Activated T-cell treated with anti-CD3 and anti-CD28 coated beads, Interleukin-2, amount 50 U/mL, for 4 hours (primary cell): ENCODE measurements at regions not wholly inside any gene's neighbourhood (a gene's known extent, or its start where the extent isn't known, plus 50 kb on each side); places are given as distances from the start of the nearest gene placed in this dataset.

Experiments used
- ATAC-seq, 2 donors: fragments of 200-7000 bp; cut with Tn5 transposase; one replicate each; pipeline ENCODE4 v1.10.0; 2021
- DNase-seq: peaks from one replicate; pipeline ENCODE4 v3.0.0-alpha.2; 2020
- H3K27me3 Mint-ChIP-seq: one replicate; pipeline ENCODE4 v1.8.0; 2021; ENCODE audit warnings: low read depth, mixed read lengths
- H3K36me3 Mint-ChIP-seq: one replicate; pipeline ENCODE4 v1.8.0; 2022; ENCODE audit warnings: mixed read lengths; ENCODE audit not compliant: insufficient read depth
- H3K4me1 Mint-ChIP-seq: one replicate; pipeline ENCODE4 v1.8.0; 2021; ENCODE audit warnings: low read depth, mixed read lengths
- H3K4me3 Mint-ChIP-seq: one replicate; pipeline ENCODE4 v1.8.0; 2021; ENCODE audit warnings: mild to moderate bottlenecking, moderate library complexity, mixed read lengths
- H3K9me3 Mint-ChIP-seq: one replicate; pipeline ENCODE4 v1.8.0; 2021; ENCODE audit warnings: mixed read lengths

DNA sequence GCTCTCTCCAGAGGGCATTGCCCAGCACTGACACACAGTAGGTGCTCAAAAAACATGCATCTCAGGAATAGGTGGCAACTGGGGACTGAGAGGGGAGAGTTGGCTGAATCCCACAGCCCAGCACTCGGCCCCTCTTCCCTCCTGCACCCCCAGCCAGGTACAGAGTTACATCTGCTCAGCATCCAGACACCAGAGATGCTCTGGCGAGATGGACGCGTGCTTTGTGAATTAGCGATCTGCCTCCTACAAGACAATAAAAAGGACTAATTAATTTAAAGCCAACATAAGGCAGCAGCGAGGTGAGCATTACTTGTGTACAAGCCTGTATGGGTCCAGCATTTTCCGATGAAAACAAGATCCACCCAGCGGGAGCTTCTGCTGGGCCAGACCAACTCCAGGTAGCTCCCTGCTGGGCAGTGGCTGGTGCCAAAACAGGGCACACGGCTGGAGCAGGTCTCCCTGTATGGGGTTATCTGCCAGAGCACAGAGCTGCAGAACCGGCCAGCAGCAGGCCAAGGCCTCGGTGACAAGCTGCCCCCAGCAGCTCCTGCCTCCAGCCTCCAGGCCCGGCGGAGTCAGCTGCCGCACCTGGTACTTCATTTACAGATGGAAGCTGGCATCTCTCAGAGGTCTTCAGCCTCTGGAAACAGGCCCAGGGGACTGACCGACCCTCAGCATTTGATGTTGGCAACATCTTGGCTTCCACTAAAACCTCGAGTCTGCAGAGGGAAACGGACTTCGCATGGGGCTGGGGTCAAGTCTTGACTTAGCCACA, 219.7 kb upstream of the SDK2 start:
- no peak overlapping the region for H3K4me3 Mint-ChIP-seq
- H3K4me1 Mint-ChIP-seq, result no peaks in the 10 kb centered on the region
- no peaks in the 10 kb centered on the region for H3K27me3 Mint-ChIP-seq
- H3K9me3 Mint-ChIP-seq, result no peaks in the 10 kb centered on the region
- no peak for ATAC-seq
- no peak for DNase-seq
- H3K36me3 Mint-ChIP-seq, result no peaks in the 10 kb centered on the region

DNA sequence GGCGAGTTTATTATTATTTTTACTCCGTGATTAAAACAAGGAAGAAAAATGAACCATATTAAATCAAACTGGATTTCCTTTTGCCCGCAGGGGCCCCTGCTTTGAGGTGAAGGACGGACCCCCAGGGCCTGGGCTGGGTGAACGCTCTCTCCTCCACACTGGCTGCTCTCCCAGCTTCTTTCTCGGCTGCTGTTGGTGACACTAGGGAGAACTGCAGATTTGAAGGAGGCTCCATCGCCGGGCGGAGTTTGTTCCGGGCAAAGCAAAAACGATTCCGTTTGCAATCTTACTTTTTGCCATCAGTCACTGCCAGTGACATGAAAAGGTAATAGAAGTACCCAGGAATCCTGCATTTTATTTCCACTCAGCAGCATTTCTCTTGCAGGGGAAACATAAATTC, 221.6 kb upstream of the SDK2 start:
- ATAC-seq, result no peak
- Mint-ChIP-seq H3K4me3 (no peak overlapping the region), H3K9me3 (no peaks in the 10 kb centered on the region), H3K36me3 (no peaks in the 10 kb centered on the region), H3K4me1 (no peaks in the 10 kb centered on the region), H3K27me3 (no peaks in the 10 kb centered on the region)
- no peak for DNase-seq

- Mint-ChIP-seq H3K4me1 (no peaks in the 10 kb centered on the region), H3K4me3 (no peak overlapping the region), H3K9me3 (no peaks in the 10 kb centered on the region), H3K27me3 (peaks cover 2% of the 10 kb centered on the region), H3K36me3 (no peaks in the 10 kb centered on the region)
- ATAC-seq (no peak), DNase-seq (no peak)
Observed at GRCh38 chr17:73867056-73867455, 222.8 kb upstream of the SDK2 start.

DNA sequence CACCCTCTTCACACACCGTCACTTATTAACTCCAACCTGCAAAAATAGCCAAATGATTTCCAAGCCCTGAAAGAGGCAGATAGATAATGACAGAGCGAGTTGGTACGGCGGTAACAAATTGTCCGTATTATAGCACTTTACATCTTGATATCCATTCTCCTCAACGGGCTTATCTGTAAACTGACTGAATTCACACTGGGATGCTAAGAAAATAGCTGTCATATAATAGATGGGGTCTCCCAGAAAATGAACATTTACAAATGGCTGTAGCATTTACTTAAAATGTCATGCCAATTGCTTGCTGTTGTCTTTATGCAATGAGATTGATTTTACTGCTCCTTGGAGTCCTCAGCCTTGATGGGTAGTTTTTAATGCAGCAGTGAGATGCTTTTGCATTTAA, 225.8 kb upstream of the SDK2 start:
- Mint-ChIP-seq H3K36me3 (no peaks in the 10 kb centered on the region), H3K9me3 (no peaks in the 10 kb centered on the region)

DNA sequence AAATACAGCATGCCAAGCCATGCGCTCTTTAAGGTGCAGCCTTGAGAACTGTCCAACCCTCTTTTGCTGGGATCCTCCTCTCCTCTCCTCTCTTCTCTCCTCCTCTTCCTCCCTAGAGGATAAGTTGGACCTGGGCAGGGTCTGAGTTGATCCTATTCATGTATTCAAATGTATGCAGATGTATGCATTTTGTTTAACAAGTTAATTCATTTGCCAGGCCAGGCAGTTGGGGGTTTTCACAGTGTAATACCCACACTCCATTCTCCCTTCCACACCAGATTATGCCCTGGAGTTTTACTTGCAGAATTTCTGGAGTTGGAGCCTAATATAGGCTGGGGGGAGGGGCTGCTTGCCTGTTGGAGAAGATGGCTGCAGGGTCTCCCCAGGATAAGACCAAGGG, 226.2 kb upstream of the SDK2 start:
- Mint-ChIP-seq H3K27me3 (peaks cover 2% of the 10 kb centered on the region), H3K9me3 (no peaks in the 10 kb centered on the region), H3K4me3 (no peak overlapping the region), H3K4me1 (no peaks in the 10 kb centered on the region), H3K36me3 (no peaks in the 10 kb centered on the region)
- no peak for ATAC-seq
- DNase-seq, result no peak

More for the DNA sequence above, 225.8 kb upstream of the SDK2 start:
- Mint-ChIP-seq H3K4me3 (no peak overlapping the region), H3K4me1 (no peaks in the 10 kb centered on the region), H3K27me3 (peaks cover 2% of the 10 kb centered on the region)
- DNase-seq, result no peak
- no peak for ATAC-seq

- ATAC-seq, result no peak
- no peaks in the 10 kb centered on the region for H3K36me3 Mint-ChIP-seq
- H3K9me3 Mint-ChIP-seq, result no peaks in the 10 kb centered on the region
Observed at GRCh38 chr17:73872816-73873215, 228.6 kb upstream of the SDK2 start.

GRCh38 chr17:73874008-73874720, 229.9 kb upstream of the SDK2 start:
- DNase-seq (no peak), ATAC-seq (no peak)
- Mint-ChIP-seq H3K9me3 (no peaks in the 10 kb centered on the region), H3K27me3 (peaks cover 2% of the 10 kb centered on the region), H3K36me3 (no peaks in the 10 kb centered on the region), H3K4me1 (no peaks in the 10 kb centered on the region), H3K4me3 (no peak overlapping the region)

More at GRCh38 chr17:73872816-73873215, 228.6 kb upstream of the SDK2 start:
- DNase-seq, result no peak
- Mint-ChIP-seq H3K4me1 (no peaks in the 10 kb centered on the region), H3K4me3 (no peak overlapping the region), H3K27me3 (peaks cover 2% of the 10 kb centered on the region)

DNA sequence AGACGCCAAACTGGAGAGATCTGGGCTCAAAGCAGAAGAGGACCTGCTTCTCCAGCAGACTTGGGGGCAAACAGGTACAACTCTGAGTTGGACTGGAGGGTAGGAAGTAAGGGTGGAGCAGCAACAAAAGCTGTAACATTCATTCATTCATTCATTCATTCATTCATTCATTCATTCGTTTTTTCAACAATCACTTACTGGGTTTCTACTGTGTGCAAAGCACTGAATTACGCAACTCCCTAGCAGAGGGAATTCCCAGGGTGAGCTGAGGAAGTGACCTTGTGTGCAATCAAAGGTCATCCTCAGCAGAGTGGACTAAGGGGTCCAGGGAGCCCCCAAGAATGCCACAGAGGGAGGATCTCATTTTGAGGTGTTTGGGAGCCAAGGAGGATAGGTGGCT, 231.1 kb upstream of the SDK2 start:
- no peak overlapping the region for H3K4me3 Mint-ChIP-seq
- no peak for ATAC-seq
- H3K9me3 Mint-ChIP-seq, result no peaks in the 10 kb centered on the region
- H3K36me3 Mint-ChIP-seq, result no peaks in the 10 kb centered on the region
- no peak for DNase-seq
- H3K27me3 Mint-ChIP-seq, result peaks cover 2% of the 10 kb centered on the region
- no peaks in the 10 kb centered on the region for H3K4me1 Mint-ChIP-seq

- ATAC-seq (no peak), DNase-seq (no peak)
- Mint-ChIP-seq H3K27me3 (no peaks in the 10 kb centered on the region), H3K4me1 (no peaks in the 10 kb centered on the region), H3K9me3 (no peaks in the 10 kb centered on the region), H3K4me3 (no peak overlapping the region), H3K36me3 (no peaks in the 10 kb centered on the region)
Observed at GRCh38 chr17:73877962-73878361, 233.7 kb upstream of the SDK2 start.

- no peaks in the 10 kb centered on the region for H3K36me3 Mint-ChIP-seq
- H3K9me3 Mint-ChIP-seq, result no peaks in the 10 kb centered on the region
- DNase-seq, result no peak
- H3K27me3 Mint-ChIP-seq, result no peaks in the 10 kb centered on the region
- ATAC-seq, result no peak
- no peak overlapping the region for H3K4me3 Mint-ChIP-seq
- no peaks in the 10 kb centered on the region for H3K4me1 Mint-ChIP-seq
Observed at GRCh38 chr17:73878923-73879322, 234.7 kb upstream of the SDK2 start.

- no peaks in the 10 kb centered on the region for H3K4me1 Mint-ChIP-seq
- ATAC-seq, result no peak
Observed at GRCh38 chr17:73879987-73880386, 235.7 kb upstream of the SDK2 start.

DNA sequence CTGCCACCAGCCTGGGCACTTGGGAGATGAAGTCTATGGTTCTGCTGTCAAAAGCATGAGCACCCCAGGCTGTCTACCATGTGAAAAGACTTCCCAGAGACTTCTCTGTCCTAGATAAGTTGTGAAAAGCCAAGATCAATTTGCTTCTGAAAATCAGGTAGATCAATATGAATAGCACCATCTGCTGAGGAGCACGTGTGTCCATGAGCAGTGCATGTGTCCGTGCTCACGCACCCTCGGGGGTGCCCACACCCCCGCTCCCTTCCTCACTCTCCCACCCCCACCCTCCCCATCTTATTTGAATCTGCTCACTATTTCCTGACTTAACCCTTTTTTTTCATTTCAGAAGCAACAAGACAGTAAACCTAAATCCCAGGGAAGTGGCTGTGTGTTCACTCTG, 238.3 kb upstream of the SDK2 start:
- Mint-ChIP-seq H3K27me3 (peaks cover 2% of the 10 kb centered on the region), H3K36me3 (no peaks in the 10 kb centered on the region), H3K4me3 (no peak overlapping the region), H3K4me1 (no peaks in the 10 kb centered on the region), H3K9me3 (no peaks in the 10 kb centered on the region)
- DNase-seq (no peak), ATAC-seq (no peak)

More at GRCh38 chr17:73879987-73880386, 235.7 kb upstream of the SDK2 start:
- no peak for DNase-seq
- H3K9me3 Mint-ChIP-seq, result no peaks in the 10 kb centered on the region
- H3K4me3 Mint-ChIP-seq, result no peak overlapping the region
- H3K27me3 Mint-ChIP-seq, result peaks cover 2% of the 10 kb centered on the region
- no peaks in the 10 kb centered on the region for H3K36me3 Mint-ChIP-seq

- no peaks in the 10 kb centered on the region for H3K36me3 Mint-ChIP-seq
- H3K9me3 Mint-ChIP-seq, result no peaks in the 10 kb centered on the region
- DNase-seq, result no peak
- H3K27me3 Mint-ChIP-seq, result peaks cover 2% of the 10 kb centered on the region
- ATAC-seq, result no peak
- H3K4me1 Mint-ChIP-seq, result no peaks in the 10 kb centered on the region
- no peak overlapping the region for H3K4me3 Mint-ChIP-seq
Observed at GRCh38 chr17:73883175-73883574, 238.9 kb upstream of the SDK2 start.

DNA sequence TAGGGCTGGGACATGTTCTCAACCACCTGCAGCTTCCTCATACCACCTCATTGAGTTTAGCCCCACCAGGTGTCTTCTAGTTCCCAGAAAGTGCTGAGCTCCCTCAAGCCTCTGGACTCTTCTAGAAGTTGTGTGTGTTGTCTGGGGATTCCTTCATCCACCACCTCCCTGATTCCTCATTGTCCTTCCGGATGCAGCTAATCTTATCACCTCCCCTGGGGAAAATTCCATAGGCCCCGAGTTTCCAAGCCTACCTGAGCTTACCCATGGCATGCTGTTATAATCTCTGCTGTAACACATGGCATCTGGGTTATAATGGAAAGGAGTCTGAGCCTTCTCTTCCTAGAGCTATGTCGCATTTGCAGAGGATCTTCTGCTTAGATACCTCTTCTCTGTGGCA, 243.5 kb upstream of the SDK2 start:
- H3K36me3 Mint-ChIP-seq, result no peaks in the 10 kb centered on the region
- H3K4me1 Mint-ChIP-seq, result no peaks in the 10 kb centered on the region
- H3K27me3 Mint-ChIP-seq, result peaks cover 4% of the 10 kb centered on the region
- no peak overlapping the region for H3K4me3 Mint-ChIP-seq
- H3K9me3 Mint-ChIP-seq, result no peaks in the 10 kb centered on the region
- no peak for DNase-seq
- ATAC-seq, result no peak

DNA sequence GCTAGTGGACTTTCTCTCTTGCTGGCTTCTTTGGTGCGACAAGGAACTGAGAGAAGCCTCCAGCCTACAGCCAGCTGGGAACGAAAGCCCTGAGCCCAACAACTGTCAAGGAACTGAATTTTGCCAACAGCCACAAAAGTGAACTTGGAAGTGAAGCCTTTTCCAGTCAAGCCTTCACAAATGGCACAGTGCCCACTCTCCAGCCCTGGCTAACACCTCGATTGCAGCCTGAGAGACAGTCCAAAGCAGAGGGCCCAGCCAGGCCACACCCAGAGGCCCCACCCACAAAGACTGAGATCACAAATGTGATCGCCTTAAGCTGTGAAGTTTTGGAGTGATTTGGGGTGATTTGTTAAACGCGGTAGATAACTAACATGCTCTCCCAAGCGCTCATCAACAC, 244.6 kb upstream of the SDK2 start:
- peaks cover 4% of the 10 kb centered on the region for H3K27me3 Mint-ChIP-seq

More for the DNA sequence above, 244.6 kb upstream of the SDK2 start:
- Mint-ChIP-seq H3K36me3 (no peaks in the 10 kb centered on the region), H3K9me3 (peaks cover 4% of the 10 kb centered on the region), H3K4me1 (no peaks in the 10 kb centered on the region), H3K4me3 (no peak overlapping the region)
- no peak for ATAC-seq
- no peak for DNase-seq
